HG03457 (cell line): ENCODE measurements at regions not wholly inside any gene's neighbourhood (a gene's known extent, or its start where the extent isn't known, plus 50 kb on each side); places are given as distances from the start of the nearest gene placed in this dataset.
"Not testable (repeated sequence)": the region's sequence is repeated elsewhere in the genome, so short reads cannot be mapped to it uniquely, and the experiment has no call there.

ENCODE experiments used
- ATAC-seq: cut with Tn5 transposase; IDR thresholded peaks from one replicate; pipeline ENCODE4 v1.9.1; 2021; ENCODE audit warnings: moderate number of reproducible peaks; ENCODE audit not compliant: unreplicated experiment

GRCh38 chr1:240722788-240723187, 110.8 kb upstream of the GREM2 start:
- no peak for ATAC-seq

- no peak for ATAC-seq
Observed at GRCh38 chr1:240720976-240721375, 109.0 kb upstream of the GREM2 start.

DNA sequence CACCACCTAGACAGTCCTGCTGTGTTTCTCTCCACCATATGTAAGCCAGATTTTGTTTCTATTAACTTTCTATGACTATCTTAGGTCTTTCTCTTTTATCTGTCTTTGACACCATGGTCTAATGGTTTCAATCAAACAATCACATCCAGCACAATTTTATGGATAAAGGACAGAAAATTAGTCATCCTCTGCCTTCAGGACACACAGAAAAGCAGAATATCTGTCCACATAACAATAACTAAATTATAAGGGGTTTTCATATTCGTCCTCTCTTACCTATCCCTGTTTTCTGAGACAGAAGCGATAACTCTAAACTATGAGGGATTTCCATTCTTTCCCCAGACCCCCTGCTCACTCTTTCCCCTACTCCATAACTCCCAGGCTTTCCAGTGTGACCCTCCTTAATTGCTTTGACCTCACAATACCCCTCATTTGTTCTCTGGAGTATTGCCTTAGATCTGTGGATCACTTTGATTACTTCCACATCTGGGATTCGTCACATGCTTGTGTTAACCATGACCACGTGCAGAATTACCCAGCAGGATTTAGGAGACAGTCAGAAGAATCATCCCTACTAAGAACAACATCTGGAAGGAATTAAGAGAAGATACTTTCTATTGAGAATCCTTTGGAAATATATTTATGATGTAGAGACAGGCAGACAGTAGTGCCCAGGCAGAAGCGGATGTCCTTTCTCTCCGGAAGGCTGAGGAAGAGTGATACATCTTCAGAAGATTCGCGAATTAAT, 108.2 kb upstream of the GREM2 start:
- ATAC-seq, result no peak

DNA sequence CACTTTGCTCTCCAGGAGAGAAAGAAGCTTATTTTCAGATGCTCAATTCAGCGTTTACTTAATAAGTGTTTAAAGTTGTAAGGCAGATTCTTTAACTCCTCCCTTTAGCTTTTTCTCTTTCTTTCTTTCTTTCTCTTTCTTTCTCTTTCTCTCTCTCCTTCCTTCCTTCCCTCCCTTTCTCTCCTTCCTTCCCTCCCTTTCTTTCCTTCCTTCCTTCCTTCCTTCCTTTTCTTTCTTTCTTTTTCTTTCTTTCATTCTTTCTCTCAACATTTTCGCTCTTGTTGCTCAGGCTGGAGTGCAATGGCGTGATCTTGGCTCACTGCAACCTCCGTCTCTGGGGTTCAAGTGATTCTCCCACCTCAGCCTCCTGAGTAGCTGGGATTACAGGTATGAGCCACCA, 104.6 kb upstream of the GREM2 start:
- ATAC-seq, result not testable (repeated sequence)

GRCh38 chr1:240714568-240715292, 102.8 kb upstream of the GREM2 start:
- no peak for ATAC-seq

- ATAC-seq, result no peak
Observed at GRCh38 chr1:240712014-240712731, 100.2 kb upstream of the GREM2 start.

GRCh38 chr1:240711020-240711419, 99.1 kb upstream of the GREM2 start:
- no peak for ATAC-seq

- no peak for ATAC-seq
Observed at GRCh38 chr1:240709676-240710075, 97.7 kb upstream of the GREM2 start.

DNA sequence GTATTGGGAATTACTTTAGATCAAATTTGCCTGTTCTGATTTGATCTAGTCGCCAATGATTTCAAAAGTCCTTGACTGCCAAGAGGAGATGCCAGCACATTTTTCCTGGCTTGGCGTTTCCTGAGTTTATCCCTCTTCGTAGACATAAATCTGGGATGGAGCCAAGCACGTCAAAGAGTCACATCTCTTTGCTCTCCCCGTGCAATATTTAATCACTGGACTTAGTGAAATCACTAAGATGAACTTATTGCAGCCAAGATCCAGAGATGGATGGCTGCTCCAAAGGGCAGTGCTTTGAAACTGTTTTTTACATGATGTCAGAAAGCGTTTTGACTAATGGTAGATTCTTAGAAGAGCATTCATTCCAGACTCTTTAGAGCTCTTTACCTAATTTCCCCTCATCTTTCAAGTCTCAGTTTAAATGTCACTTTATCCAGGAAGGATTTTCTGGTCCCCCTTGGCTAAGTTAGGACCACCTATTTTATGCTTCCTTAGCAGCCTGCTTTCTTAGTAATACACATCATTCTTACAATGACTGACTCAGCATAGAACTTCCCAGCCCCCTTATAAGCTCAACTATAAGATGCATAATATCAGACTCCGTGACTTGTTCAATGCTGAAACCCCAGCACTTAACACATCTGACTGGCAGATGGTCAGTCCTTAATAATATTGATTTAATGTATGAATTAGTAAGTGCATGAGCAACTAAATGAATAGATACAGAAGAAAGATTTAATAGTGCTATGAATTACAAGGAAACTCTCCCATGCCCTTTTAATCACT, 94.4 kb upstream of the GREM2 start:
- ATAC-seq, result no peak

GRCh38 chr1:240705579-240705978, 93.6 kb upstream of the GREM2 start:
- ATAC-seq, result no peak

GRCh38 chr1:240701412-240701811, 89.5 kb upstream of the GREM2 start:
- ATAC-seq, result no peak

DNA sequence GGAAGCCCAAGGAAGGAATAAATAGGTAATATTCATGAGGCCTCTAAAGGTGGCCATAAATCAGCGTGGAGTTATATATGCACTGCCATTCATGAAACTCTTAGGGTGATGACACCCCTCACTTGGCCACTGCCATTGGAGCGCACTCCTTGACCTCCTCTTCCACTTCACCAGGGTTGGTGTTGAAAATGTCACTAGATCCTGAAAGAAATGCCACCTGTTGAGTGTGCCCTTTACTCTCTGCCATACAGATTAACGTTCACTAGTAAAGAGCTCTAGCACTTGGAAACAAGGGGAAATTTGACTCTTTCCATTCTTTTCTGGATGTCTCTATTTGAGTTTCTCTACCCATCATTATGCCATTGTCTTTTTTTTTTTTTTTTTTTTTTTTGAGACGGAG, 83.5 kb upstream of the GREM2 start:
- ATAC-seq, result no peak

DNA sequence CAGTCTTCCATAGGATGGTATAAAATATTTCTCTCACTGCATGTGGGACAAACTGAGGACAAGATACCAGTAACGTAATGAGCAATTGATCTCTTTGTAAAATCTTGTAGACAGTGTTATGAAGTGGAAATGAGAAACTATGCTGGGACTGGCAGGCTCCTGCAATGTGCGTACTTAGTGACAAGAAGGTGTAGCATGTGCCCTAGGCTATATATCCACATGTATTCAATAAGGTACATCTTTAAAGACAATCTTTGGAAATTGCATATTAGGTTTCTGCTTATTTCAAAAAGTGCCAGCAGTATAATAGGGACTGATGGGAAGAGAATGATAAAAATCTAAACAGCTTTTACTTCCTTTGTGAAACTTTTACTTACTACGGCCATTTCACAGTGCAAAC, 81.9 kb upstream of the GREM2 start:
- no peak for ATAC-seq

DNA sequence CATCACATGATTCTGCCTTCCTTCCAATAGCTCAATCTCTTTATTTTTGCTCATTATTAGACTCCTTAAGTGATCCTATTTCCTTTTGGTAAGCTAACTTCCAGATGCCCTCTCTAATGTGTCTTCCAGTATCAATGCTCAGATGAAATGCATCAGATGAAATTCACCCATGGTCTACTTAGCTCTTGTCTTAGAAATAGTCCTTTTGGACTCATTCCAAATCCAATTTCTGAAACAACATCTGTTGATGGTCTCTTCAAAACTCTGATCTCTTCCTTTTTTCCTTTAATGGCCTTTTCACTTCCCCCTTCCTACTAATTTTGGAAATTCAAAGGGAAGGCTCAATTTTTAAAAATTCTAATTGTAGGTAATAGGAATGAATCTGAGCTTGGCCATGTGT, 81.1 kb upstream of the GREM2 start:
- ATAC-seq, result no peak

DNA sequence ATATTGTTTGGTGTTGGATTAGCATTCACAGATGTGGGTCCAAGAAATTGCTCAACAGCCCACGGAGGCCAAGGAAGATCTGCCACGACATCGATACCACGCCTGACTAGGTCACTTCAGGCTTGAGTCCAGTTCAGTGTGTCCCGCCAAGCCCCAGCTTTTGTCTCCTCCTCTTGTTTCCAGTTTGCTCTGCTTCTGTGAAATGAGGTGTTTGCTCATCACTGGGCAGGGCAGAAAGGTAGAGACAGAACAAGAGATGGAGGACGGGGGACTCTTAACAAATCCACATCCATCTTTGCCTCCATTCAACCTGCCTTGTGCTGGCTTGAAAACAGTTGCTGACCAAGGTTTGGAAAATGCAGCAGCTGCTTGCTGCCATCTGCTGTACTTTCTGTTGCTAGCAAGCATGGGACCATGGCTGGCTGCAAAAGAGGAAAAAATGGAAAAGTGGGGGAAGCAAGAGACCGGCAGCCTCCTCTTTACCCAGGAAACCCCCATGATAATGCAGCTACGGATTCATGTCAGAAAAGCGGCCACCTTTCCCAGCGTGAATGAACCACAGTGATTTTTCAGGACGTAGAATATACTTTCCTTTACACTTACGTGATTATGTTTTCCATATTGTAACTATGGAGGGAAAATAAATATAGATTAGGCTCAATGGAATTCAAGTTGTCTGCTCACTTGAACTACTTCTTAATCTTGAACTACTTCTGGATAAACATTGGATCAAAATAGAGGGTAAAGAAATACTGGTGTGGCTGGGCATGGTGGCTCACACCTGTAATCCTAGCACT, 80.2 kb upstream of the GREM2 start:
- no peak for ATAC-seq

DNA sequence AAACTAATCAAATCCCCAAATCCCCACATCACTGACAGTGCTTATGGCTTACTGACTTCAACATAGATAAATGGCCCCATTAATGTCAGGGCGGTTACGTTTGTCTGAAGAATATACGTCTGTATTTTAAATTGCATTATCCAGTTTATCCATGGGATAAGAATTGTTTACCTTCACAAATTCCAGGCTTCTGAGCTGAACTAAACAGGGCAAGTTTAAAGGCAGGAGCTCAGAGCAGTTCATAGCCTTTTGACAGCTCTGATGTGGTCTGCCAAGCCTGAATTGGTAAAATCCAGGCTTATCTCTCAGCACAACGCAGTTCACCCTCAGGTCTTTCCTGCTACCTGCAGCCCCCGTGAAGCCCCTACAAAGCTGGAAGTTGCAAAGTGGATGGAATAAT, 79.5 kb upstream of the GREM2 start:
- ATAC-seq, result no peak

DNA sequence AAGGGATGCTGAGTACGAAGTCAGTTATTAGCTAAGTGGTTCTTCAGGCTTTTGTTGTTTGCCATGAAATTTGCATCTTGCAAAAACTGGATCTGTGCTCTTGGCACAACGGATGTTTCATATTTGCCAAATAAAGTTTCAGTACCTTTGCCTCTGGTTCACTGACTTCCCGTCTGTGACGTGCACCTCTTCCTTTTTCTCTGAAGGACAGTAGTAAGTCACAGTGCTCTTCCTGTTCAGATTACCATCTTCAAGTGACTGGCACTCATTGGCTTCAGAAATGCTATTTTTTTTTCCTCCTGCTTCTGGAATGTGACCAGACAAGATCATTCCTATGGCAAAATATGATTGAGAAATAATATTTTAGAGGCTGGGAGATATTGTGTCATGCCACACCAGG, 75.9 kb upstream of the GREM2 start:
- ATAC-seq, result peak; percentile 83

- no peak for ATAC-seq
Observed at GRCh38 chr1:240683576-240683975, 71.6 kb upstream of the GREM2 start.

GRCh38 chr1:240682859-240683242, 70.9 kb upstream of the GREM2 start:
- no peak for ATAC-seq

GRCh38 chr1:240682166-240682858, 70.4 kb upstream of the GREM2 start:
- no peak for ATAC-seq
